Fibroblast of skin of back (primary cell): ENCODE measurements at regions not wholly inside any gene's neighbourhood (a gene's known extent, or its start where the extent isn't known, plus 50 kb on each side); places are given as distances from the start of the nearest gene placed in this dataset.
A peak's percentile ranks its signal among the peaks of the same experiment; 100 is the strongest.
"Not testable (repeated sequence)": the region's sequence is repeated elsewhere in the genome, so short reads cannot be mapped to it uniquely, and the experiment has no call there.

Source experiments
- DNase-seq: peaks from one replicate; pipeline ENCODE4 v3.0.0-alpha.2; 2013

GRCh38 chr17:53631486-53631885, 191.2 kb upstream of the KIF2B start:
- DNase-seq: no peak

GRCh38 chr17:53630638-53631037, 192.1 kb upstream of the KIF2B start:
- no peak for DNase-seq

DNA sequence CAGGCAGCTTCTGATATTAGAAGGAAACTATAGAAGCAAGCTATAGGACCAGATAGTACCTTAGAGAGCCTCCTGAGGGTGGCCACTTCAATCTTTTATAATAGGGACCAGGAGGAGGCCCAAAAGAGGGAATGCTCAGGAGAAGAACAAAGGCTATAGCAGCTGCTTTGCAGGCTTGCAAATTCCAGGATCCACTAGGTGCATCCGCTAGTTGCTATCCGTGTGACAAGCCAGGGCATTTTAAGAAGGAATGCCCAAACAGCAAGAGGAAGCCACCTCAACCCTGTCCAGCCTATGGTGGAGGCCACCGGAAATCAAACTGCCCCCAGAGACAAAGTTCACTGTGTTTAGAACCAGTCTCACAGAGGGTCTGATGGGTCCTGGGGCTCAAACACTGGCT, 192.6 kb upstream of the KIF2B start:
- no peak for DNase-seq

- peak; percentile 56 for DNase-seq
Measured at GRCh38 chr17:53629188-53629587, 193.5 kb upstream of the KIF2B start.

GRCh38 chr17:53628011-53628410, 194.7 kb upstream of the KIF2B start:
- peak; percentile 81 for DNase-seq

DNA sequence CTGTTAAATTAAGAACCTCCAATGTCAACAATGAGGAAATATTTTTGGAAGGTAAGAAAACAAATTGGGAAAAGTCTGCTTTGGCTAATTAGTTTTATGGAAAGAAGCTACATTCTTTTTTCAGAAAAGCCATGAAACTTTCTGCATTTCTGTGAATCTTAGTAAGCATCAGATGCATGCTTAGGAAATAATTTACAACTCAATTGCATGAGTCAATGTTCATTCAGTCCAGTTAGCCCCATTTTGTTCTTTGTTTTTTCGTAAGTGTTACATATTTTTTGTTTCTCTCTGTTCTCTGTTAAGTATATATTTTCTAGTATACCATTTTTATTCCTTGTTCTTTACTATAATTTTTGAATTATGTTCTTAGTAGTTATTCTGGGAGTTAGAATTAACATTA, 195.2 kb upstream of the KIF2B start:
- peak; percentile 78 for DNase-seq

- peak; percentile 76 for DNase-seq
Measured at GRCh38 chr17:53626286-53626685, 196.4 kb upstream of the KIF2B start.

- DNase-seq: no peak
Measured at GRCh38 chr17:53619025-53619424, 203.7 kb upstream of the KIF2B start.

DNA sequence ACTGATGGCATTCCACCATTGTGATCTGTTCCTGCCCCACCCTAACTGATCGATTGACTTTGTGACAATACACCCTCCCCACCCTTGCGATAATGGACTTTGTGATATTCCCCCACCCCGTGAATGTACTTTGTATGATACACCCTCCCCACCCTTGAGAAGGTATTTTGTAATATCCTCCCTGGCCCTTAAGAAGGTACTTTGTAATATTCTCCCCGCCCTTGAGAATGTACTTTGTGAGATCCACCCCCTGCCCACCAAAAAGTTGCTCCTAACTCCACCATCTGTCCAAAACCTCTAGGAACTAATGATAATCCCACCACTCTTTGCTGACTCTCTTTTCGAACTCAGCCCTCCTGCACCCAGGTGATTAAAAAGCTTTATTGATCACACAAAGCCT, 214.5 kb upstream of the KIF2B start:
- not testable (repeated sequence) for DNase-seq

DNA sequence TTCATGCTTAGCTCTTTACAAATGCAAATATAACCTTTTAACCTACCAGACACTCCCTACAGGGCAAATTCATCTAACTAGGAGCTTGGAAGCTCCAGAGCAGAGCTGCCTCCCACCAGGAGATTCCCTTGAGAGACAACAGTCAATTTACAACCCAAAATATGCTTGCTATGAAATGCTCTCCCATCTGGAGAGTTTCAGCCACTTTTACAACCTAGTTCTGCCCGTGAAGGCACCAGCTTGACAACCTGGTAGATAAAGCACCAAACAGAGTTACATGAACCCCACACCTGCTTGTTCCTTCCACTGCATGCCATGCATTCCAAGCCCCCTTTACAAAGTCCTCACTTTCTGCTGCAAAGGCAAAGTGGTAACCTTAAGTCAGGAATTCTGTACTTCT, 215.3 kb upstream of the KIF2B start:
- DNase-seq: no peak

DNA sequence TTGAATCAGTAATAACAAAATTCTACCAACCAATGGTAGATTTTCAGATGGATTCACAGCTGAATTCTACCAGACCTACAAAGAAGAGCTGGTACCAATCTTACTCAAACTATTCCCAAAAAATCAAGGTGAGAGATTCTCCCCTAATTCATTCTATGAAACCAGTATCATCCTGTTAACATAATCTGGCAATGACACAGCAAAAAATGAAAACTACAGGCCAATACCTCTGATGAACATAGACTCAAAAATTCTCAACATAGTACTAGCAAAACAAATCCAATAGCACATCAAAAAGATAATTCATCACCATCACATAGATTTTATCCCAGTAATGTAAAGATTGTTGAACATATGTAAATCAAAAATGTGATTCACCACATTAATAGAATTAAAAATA, 234.4 kb upstream of the KIF2B start:
- DNase-seq: no peak

DNA sequence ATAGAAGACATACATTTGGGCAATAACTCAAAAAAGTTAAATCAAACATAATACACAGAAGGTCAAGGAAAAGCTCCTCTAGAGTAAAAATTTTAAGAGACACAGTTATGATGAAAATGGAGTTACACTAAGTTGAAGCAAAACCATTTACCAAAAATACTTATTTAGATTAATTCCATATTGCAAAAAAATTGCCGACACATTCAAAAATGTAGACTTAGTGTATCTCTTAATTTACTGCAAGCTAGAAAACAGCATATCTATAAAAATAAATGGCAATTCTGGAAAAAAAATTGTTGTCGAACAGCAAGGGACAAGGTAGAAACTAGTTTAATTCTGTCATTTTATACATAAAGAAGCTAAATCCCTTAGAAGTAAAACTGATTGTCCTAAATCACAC, 248.7 kb upstream of the KIF2B start:
- no peak for DNase-seq

GRCh38 chr17:53571342-53571741, 251.4 kb upstream of the KIF2B start:
- DNase-seq: no peak

- DNase-seq: no peak
Measured at GRCh38 chr17:53570731-53571130, 252.0 kb upstream of the KIF2B start.

DNA sequence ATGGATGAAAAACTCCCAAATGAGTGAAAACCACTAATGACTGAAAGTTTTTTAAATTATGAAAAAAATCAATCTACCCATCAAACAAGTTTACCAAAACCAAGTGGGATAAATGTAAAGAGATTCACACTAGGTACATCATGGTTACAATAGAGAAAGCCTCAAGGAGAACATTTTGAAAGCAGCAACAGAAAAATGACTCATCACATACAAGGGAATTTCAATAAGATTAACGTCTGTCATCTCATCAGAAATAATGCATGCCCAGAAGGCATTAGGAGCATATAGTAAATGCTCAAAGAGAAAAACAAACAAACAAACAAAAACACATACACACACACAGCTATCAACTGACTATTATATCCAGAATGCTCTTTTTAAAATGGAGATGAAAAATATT, 261.8 kb upstream of the KIF2B start:
- no peak for DNase-seq

DNA sequence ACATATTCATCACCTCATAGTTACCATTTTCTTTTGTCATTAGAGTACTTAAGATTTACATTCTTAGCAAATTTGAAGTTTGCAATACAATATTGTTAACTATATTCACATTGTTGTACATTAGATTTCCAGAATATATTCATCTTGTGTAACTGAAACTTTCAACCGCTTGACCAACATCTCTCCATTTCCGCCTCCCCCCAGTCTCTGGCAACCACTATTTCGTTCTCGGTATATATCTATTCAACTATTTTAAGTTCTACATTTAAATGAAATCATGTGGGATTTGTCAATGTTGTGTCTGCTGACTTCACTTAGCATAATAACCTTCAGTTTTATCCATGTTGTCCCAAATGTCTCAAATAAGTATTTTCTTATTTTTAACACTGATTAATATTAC, 274.5 kb upstream of the KIF2B start:
- no peak for DNase-seq

- DNase-seq: no peak
Measured at GRCh38 chr17:53543472-53543871, 279.3 kb upstream of the KIF2B start.

DNA sequence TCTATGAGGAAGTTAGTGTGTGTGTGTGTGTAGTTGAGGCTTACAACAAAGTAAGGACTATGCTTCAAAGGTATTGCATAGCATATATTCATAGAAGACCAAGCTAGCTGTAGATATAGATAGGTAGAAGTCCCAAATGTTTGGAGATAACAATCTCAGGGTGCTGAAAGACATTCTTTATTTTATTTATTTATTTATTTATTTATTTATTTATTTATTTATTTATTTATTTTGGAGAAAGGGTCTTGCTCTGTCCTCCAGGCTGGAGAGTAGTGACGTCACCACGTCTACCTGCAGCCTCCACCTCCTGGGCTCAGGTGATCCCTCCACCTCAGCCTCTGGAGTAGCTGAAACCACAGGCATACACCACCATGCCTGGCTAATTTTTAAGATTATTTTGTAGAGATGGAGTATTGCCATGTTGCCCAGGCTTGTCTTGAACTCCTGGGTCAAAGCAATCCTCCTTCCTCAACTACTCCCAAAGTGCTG, 284.6 kb upstream of the KIF2B start:
- no peak for DNase-seq

GRCh38 chr17:53527473-53527872, 295.3 kb upstream of the KIF2B start:
- no peak for DNase-seq

DNA sequence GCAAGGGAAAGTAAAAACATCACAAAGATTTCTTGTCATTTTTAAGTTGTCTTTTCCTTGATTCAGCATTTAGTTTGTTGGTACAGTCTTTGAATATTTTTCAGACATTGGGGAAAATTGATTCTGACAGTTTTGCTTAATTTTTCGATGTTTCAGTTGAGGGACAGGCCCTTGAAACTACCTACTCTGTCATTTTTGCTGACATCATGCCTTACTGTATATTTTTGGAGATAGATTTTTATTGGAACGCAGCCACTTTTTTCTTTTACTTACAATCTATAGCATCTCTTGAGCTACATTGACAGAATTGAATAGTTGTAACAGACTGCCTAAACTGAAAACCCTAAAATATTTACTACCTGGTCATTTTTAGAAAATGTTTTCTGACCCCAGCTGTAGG, 297.1 kb upstream of the KIF2B start:
- DNase-seq: no peak

DNA sequence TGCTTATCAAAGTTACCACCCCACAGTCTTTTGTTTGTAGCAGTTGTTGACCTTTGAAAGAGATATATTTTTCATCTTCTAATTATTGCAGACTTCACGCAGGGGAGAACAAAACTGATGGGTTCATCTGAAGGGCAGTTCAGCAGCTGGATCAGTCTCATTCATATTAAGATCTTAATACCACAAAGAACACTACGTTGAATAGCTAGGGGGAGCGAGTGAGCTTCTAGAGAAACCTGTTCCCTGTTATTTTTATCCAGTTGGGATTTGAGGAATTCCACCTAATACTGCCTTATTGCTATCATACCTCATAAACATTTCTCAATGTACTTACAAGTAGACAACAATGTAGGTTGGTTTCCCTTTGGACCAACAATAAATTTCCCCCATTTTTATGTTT, 306.1 kb upstream of the KIF2B start:
- peak; percentile 12 for DNase-seq

- no peak for DNase-seq
Measured at GRCh38 chr17:53499277-53499676, 323.4 kb upstream of the KIF2B start.

GRCh38 chr17:53496356-53496755, 326.4 kb upstream of the KIF2B start:
- no peak for DNase-seq

GRCh38 chr17:53492532-53492931, 330.2 kb upstream of the KIF2B start:
- no peak for DNase-seq

GRCh38 chr17:53490447-53490968, 332.2 kb upstream of the KIF2B start:
- no peak for DNase-seq
